HG02870 (cell line): ENCODE measurements at regions not wholly inside any gene's neighbourhood (a gene's known extent, or its start where the extent isn't known, plus 50 kb on each side); places are given as distances from the start of the nearest gene placed in this dataset.
"Not testable (repeated sequence)": the region's sequence is repeated elsewhere in the genome, so short reads cannot be mapped to it uniquely, and the experiment has no call there.

Experiments used
- ATAC-seq: cut with Tn5 transposase; IDR thresholded peaks from one replicate; pipeline ENCODE4 v1.9.1; 2021; ENCODE audit warnings: mild to moderate bottlenecking, moderate library complexity; ENCODE audit not compliant: unreplicated experiment

- no peak for ATAC-seq
Measured at GRCh38 chr6:40888456-40888990, 150.5 kb downstream of the UNC5CL start.

DNA sequence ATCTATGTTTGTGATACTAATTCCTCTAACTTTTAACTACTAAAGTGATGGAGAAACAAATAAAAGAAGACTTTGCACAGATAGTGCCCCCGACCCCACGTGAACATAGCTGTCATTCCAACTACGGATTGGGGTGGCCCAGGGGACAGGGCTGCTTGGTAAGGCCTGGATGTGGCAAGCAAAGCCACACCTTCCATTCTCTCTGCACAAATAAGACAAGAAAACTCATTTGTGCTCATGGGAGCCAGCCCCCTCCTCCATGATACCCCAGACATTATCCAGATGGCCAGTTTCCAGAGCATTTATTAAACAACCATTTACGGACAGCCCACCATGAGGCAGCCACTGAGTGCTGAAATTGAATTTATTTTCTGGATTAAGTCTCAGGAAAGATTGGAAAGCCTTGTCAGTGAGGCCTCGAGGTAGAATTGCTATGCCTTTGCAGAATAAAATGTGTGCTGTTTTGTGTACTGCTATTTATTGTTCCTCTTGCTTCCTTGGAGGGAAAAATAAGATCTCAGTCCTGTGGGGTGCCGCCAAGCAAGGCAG lies 151.2 kb downstream of the UNC5CL start:
- no peak for ATAC-seq

DNA sequence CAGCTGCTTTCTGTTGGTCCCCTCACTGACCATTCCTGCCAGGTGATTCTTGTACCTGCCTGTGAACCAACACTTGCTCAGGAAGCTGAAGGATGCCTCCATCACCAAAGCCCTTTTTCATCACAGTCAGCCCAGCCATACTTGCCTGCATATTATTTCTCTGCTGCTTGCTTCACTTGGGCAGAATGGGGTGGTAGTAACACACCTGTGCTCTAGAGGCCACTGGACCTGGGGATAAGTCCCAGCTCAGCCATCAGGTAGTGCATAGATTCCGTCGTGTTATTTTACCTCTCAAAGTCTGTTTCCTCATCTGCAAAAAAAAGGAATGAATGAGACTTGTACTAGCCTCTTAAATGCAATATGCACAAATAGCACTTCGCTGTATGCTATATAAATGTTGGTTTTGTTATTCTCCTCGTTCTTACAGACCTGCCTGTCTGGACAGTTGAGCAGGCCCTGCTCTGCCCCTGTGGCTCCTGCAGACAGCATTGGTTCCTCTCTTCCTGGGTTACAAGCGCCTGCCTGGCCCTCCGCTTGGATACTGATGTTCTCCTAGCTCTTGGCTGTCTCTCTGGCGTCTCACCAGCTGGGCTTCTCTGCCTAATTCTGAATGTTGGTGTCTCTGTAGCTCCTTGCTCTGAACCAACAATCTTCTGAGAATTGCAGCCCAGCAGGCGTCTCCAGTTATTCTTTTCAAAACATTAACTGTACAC lies 151.8 kb downstream of the UNC5CL start:
- ATAC-seq = no peak

DNA sequence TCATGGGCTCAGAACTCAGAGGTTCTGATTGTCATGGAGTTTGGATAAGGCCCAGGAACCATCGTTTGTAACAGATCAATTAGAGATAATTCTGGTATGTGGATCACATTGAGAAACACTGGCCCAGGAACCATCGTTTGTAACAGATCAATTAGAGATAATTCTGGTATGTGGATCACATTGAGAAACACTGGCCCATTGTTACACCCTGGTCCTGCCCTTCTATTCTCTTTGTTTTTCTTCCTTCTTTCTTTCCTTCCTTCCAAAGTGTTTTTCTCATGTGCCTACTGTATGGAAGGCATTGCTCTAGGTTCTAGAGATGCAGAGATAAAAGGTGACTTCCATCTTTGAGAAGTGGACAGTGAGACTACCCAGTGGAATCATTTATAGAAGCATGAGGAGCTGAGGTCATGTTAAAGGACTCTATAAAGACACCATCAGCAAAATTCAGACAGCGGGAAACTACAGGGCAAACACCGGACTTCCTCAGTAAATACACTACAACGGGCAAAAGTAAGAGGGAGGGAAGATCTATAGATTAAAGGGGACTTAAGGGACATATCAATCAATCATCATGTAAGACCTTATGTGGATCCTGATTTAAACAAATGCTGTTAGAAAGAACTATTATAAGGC lies 153.8 kb downstream of the UNC5CL start:
- no peak for ATAC-seq

DNA sequence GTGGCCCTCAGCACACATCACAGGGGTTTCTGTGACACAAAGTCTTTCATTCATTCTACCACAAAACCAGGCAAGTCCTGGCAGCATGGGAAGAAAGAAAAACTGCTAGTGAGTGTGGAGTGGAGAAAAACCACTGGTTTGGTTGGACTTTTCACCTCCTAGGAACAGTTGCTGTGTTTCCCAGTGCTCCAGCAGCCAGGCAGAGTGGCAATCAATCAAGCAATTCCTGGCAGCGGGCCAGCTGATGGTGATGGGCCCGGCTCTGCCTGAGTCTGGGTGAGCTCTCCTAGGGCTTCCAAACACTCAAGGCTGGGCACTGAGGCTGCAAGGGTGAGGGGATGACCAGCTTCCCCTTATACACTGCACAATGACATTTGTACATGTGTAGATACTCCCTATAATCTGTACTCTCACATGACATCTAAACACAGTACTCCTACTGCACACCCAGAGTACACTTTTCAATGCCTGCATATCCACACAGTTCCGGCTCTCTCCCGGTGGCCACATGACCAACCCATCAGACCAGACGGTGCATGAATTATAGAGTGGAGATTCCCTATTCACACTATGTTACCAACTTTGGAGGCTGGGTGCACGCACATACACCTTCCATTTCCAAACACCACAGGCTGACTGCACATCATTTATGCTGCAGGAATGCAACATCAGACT lies 156.6 kb downstream of the UNC5CL start:
- ATAC-seq = no peak

DNA sequence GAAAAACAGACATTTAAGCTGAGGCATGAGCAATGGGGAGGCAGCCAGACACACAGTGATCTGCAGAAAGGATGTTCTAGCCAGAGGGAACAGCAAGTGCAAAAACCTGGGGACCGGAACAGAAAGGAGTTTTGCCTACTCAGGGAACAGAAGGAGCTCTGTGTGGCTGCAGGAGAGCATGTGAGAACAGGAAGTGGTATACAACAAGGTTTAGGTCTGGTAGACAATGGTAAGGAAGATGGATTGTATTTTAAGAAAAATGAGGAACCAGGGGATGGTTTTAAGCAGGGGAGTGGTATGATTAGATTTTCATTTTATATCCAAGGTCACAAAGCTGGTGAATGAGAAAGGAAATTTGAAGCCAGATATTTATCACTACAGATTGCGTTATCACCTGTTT lies 157.5 kb downstream of the UNC5CL start:
- no peak for ATAC-seq

- ATAC-seq = no peak
Measured at GRCh38 chr6:40880906-40881305, 158.1 kb downstream of the UNC5CL start.

- ATAC-seq = no peak
Measured at GRCh38 chr6:40879169-40879568, 159.9 kb downstream of the UNC5CL start.

- no peak for ATAC-seq
Measured at GRCh38 chr6:40877362-40877761, 161.7 kb downstream of the UNC5CL start.

DNA sequence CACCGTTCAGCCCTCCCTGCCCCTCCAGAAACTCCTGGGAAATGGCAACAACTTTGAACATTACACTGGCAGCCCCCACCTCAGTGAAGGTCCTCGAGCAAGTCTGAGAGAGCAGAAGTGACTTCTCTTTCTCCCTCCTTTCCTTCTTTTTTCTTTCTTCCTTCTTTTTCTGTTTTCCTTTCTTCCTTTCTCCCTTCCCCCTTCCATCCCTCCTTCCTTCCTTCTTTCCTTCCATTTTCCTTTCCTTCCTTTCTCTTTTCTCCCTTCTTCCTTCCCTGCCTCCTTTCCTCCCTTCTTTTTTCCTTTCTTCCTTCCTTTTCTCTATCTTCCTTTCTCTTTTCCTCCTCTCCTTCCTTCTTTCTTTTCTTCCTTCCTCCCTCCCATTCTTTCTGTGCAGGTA lies 162.7 kb downstream of the UNC5CL start:
- ATAC-seq = no peak

DNA sequence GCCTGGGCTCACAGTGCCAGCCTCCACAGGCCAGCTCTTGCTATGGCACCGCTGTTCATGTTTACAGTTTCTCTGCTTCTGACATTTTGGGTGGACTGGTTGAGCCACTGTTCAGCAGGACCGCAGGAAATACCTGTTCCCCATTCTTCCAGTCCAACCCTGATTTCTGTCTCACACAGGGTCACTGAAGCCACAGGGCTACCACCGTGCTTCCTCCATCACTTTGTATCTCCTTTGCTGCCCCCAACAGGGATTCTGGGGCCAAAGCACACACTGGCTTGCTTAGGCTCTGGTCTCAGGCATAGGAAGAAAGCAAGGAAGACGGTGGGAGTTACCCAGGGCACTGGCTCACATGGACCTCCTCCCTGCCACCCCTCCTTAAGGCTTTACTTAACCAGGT lies 164.5 kb downstream of the UNC5CL start:
- no peak for ATAC-seq

GRCh38 chr6:40871424-40871823 lies 167.6 kb downstream of the UNC5CL start:
- no peak for ATAC-seq

GRCh38 chr6:40868089-40868865 lies 170.7 kb downstream of the UNC5CL start:
- ATAC-seq = not testable (repeated sequence)

- ATAC-seq = not testable (repeated sequence)
Measured at GRCh38 chr6:40867527-40867926, 171.5 kb downstream of the UNC5CL start.

GRCh38 chr6:40865259-40865658 lies 173.8 kb downstream of the UNC5CL start:
- not testable (repeated sequence) for ATAC-seq

GRCh38 chr6:40860443-40860842 lies 178.6 kb downstream of the UNC5CL start:
- ATAC-seq = no peak

- no peak for ATAC-seq
Measured at GRCh38 chr6:40856271-40856670, 182.8 kb downstream of the UNC5CL start.

DNA sequence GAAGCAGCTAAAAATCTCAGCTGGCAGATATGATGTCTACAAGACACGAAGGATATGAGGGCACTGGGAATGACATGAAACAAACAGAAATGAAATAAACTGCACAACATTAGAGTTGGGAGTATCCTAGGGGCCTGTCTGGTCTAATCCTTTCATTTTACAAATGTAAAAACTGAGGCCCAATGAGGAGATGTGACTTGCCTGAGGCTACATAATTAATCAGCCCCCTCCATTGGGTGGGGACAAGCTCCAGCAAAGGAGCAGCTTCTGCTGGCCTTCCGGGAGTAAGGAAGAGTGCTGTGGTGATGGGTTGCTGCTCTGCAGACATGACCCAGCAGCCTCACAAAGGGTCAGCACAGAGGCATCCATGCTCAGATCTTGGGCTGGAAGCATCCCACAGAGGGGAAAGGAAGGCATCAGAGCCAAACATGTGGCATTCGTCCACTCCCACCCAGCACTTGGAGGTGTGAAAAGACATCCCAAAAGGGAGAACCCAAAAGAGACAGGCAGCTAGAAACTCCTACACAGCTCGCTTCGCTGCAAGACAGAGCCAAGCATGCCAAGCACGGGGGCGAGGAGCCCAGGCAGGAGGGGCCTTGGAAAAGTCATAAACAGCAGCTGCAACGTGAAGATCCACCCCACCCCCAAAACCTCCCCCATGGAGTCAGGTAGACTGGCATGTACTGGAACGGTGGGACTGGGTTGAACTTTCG lies 183.7 kb downstream of the UNC5CL start:
- no peak for ATAC-seq

GRCh38 chr6:40854592-40854991 lies 184.4 kb downstream of the UNC5CL start:
- ATAC-seq = no peak

- ATAC-seq = no peak
Measured at GRCh38 chr6:40852779-40853373, 186.1 kb downstream of the UNC5CL start.
